ENCODE measurements at regions not wholly inside any gene's neighbourhood (a gene's known extent, or its start where the extent isn't known, plus 50 kb on each side); places are given as distances from the start of the nearest gene placed in this dataset.

DNA sequence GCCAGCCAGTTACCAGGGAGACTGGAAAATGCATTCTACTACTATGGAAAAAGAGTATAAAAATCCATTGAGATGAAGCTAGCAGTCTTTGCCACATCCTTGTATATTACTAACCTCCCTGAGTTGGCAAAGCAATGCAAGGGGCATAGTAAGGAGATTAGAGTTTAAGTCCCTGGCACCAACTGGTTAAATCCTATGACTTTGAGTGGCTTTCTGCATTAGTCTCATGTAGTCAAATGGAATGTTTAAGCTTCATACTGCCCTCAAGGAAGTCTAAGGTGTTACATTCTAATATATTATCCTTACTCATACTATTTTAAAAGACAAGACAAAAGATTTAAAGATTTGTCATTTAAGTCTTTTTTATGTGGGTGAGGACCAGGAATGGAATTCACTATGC, 110.1 kb downstream of the INHBA start:
- H3K27ac ChIP-seq: no peak overlapping the region
- ATAC-seq (replicated peaks in 6 of 8): no peak
- in situ Hi-C loops (cut with MboI; ENCODE audit: low pct_unique_long_range_greater_than_20kb in 2 of 9, low sequenced_read_pairs in 9 of 9, unreplicated experiment in 9 of 9): no loop called here
- H3K4me3 ChIP-seq: no peak overlapping the region
- no peaks in the 10 kb centered on the region for H3K4me1 ChIP-seq (replicated peaks in 1 of 2)

GRCh38 chr7:41592236-41592635, 110.7 kb downstream of the INHBA start:
- in situ Hi-C loops (cut with MboI; ENCODE audit: low pct_unique_long_range_greater_than_20kb in 2 of 9, low sequenced_read_pairs in 9 of 9, unreplicated experiment in 9 of 9): no loop called here
- 56 to 100% (median 81%) methylated on average over 1 of the region's 1 CpG; no CpG with 5 or more reads in 6 of the 10 experiments for WGBS, 10 experiments
- peak in 1 of 8 experiments; percentile 21 for ATAC-seq (replicated peaks in 6 of 8)
- H3K27ac ChIP-seq: no peak overlapping the region
- no peak overlapping the region for H3K4me3 ChIP-seq
- H3K4me1 ChIP-seq (replicated peaks in 1 of 2): no peaks in the 10 kb centered on the region

DNA sequence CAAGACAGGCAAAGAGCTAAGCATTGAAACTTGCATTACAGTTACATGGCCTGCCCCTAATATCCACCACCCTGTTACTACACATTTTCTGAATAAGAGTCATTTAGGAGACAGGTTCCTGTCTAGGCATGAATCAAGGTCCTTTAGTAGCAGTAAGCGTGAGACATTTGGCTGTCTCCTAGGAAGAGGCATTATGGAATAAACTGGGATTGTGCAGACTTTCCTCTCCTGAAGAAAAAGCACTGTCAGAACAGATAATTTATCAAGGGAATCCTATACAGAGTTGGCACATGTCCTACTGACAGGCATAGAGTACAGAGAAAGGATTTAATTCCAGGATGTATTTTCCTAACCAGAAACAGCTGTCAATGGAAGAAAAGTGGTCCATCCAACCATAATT, 111.9 kb downstream of the INHBA start:
- no peak overlapping the region for H3K27ac ChIP-seq
- in situ Hi-C loops (cut with MboI; ENCODE audit: low pct_unique_long_range_greater_than_20kb in 2 of 9, low sequenced_read_pairs in 9 of 9, unreplicated experiment in 9 of 9): no loop called here
- 82 to 100% (median 94%) methylated on average over 1 of the region's 1 CpG; no CpG with 5 or more reads in 6 of the 10 experiments for WGBS, 10 experiments
- no peaks in the 10 kb centered on the region for H3K4me1 ChIP-seq (replicated peaks in 1 of 2)
- H3K4me3 ChIP-seq: no peak overlapping the region
- no peak for ATAC-seq (replicated peaks in 6 of 8)

DNA sequence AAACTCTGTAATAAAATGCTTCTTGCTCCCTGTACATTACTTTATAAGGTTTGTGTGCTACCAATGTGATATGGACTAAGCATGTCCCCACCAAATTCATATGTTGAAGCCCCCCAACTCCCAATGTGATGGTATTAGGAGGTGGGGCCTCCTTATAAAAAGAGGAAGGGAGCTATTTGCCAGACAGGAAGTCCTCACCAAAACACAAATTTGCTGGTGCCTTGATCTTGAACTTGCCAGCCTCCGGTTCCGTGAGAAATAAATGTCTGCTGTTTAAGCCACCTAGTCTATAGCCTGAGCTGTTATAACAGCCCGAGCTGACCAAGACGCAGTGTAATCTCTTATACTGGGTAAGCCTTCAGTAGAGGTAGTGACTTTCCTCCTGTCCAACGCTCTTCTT, 114.5 kb downstream of the INHBA start:
- H3K4me1 ChIP-seq (replicated peaks in 1 of 2): no peaks in the 10 kb centered on the region
- ATAC-seq (replicated peaks in 6 of 8): no peak
- WGBS, 10 experiments: 61 to 100% (median 87%) methylated on average over 3 to 5 of the region's 5 CpGs; no CpG with 5 or more reads in 2 of the 10 experiments
- no peak overlapping the region for H3K27ac ChIP-seq
- in situ Hi-C loops (cut with MboI; ENCODE audit: low pct_unique_long_range_greater_than_20kb in 2 of 9, low sequenced_read_pairs in 9 of 9, unreplicated experiment in 9 of 9): no loop called here
- no peak overlapping the region for H3K4me3 ChIP-seq

DNA sequence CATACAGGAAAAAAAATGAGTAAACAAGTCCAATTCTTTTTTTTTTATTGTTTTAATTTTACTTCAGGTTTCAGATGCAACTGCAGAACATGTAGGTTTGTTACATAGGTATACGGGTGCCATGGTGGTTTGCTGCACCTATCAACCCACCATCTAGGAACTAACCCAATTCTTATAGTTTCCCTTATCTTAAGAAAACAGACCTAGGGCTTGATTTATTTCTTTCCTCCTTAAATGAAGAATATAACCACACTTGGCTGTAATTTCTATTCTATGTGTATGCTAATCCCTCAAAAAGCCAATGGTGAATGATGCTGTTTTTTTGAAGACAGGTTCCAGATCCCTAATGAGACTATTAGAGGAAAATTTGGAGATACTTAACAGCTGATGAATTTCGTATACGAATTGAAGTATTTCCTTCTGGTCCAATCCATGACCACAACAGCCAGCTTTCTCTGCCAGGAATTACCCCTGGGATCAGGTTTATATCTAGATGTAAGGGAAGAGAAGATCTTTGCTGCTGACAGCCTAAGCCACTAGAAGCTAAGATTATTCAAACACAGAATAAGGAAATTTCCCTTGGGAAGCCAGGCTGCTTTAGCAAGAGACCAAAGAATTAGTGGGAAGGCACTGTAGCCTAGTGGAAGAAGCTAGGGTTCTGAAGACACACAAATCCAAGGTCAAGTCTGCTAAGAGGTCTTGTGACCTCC, 115.8 kb downstream of the INHBA start:
- Histone ChIP-seq H3K27ac (no peak overlapping the region), H3K4me1 (replicated peaks in 1 of 2) (no peaks in the 10 kb centered on the region), H3K4me3 (no peak overlapping the region)
- no peak for ATAC-seq (replicated peaks in 6 of 8)
- WGBS, 10 experiments: 54 to 100% (median 86%) methylated on average over 1 to 3 of the region's 3 CpGs; no CpG with 5 or more reads in 2 of the 10 experiments
- in situ Hi-C loops (cut with MboI; ENCODE audit: low pct_unique_long_range_greater_than_20kb in 2 of 9, low sequenced_read_pairs in 9 of 9, unreplicated experiment in 9 of 9): no loop called here

DNA sequence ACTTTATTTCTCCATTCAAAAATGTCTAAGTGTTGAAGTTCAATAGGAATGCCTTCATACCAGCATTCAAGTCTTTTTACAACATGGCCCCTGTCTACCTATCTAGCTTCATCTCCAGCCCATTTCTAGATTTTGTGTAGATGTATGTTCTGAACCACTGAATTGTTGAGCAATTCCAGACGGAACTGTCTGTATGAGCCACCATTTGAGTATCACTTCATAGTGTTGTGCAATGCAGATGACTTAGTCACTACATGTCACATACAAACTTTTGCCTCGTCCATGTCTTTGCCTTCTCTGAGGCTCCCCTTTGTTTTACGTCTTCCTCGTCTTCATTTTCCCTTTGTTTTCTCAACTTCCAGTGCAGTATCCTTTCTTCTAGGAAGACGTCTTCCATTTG, 118.1 kb downstream of the INHBA start:
- peak in 1 of 8 experiments; percentile 40 for ATAC-seq (replicated peaks in 6 of 8)
- Histone ChIP-seq H3K27ac (no peak overlapping the region), H3K4me1 (replicated peaks in 1 of 2) (no peaks in the 10 kb centered on the region), H3K4me3 (no peak overlapping the region)
- WGBS, 10 experiments: 47 to 93% (median 84%) methylated on average over 2 to 5 of the region's 5 CpGs
- in situ Hi-C loops (cut with MboI; ENCODE audit: low pct_unique_long_range_greater_than_20kb in 2 of 9, low sequenced_read_pairs in 9 of 9, unreplicated experiment in 9 of 9): no loop called here

DNA sequence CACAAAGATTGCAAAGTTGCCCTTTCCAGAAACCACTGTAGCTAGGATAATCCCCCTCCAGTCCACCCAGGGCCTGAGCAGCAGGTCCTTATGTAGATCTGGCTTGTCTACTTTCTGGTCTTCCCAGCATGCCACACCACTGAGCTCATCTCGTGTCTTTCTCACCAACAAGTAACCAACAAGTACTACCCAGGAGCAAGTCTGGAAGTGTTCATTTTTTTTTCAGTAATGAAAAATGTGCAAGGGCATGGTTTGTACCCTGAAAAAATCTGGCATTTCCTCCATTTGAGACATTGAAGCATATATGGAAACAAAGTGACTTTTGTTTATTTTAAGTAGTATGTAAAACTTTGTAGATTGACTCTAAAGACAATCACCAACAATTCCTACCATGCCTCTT, 120.8 kb downstream of the INHBA start:
- 50 to 100% (median 61%) methylated on average over 1 of the region's 1 CpG; no CpG with 5 or more reads in 4 of the 10 experiments for WGBS, 10 experiments
- in situ Hi-C loops (cut with MboI; ENCODE audit: low pct_unique_long_range_greater_than_20kb in 2 of 9, low sequenced_read_pairs in 9 of 9, unreplicated experiment in 9 of 9): no loop called here
- H3K4me1 ChIP-seq (replicated peaks in 1 of 2): no peaks in the 10 kb centered on the region
- ATAC-seq (replicated peaks in 6 of 8): no peak
- no peak overlapping the region for H3K27ac ChIP-seq
- no peak overlapping the region for H3K4me3 ChIP-seq

GRCh38 chr7:41581041-41581440, 121.8 kb downstream of the INHBA start:
- H3K4me1 ChIP-seq (replicated peaks in 1 of 2): no peaks in the 10 kb centered on the region
- ATAC-seq (replicated peaks in 6 of 8): no peak
- no peak overlapping the region for H3K4me3 ChIP-seq
- WGBS, 10 experiments: 83 to 100% (median 100%) methylated on average over 1 of the region's 1 CpG; no CpG with 5 or more reads in 4 of the 10 experiments
- H3K27ac ChIP-seq: no peak overlapping the region
- in situ Hi-C loops (cut with MboI; ENCODE audit: low pct_unique_long_range_greater_than_20kb in 2 of 9, low sequenced_read_pairs in 9 of 9, unreplicated experiment in 9 of 9): no loop called here

DNA sequence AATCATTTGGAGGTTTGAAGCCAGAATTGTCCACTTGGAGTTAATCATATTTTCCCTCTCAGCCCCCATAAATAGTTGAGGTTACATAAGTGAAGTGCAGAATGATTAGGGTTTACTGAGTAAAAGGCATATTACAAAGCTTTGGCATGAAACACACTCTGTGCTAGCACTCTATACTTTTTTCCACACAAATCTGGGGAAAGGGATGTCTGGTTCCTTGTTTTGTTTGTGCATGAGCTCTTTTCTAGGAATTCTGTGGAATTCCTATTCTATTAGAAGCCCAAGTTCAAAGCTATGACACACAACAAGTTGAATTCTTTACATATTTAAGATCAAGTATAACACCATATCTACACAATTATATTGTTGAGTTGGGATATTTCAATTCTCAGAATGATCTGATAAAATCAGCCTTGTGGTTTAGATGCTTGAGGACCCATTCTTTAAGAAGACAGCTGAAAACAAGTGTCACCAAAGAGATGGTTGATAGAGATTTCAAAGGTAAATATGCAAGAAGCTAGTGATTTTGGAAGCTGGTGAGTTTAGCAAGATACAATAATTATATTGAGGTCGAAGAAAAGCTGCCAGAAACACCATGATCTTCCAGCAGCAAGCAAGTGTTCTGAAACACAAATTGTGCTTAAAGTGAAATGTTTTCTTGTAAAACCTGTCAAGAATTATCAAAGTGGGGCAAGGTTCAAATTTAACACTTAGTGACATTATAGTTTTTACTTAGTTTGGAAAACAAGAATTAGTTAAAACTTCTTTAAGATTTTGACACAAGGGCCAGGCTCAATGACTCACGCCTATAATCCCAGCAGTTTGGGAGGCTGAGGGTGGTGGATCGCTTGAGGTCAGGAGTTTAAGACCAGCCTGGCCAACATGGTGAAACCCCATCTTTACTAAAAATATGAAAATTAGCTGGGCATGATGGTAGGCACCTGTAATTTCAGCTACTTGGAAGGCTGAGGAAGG, 122.6 kb downstream of the INHBA start:
- in situ Hi-C loops (cut with MboI; ENCODE audit: low pct_unique_long_range_greater_than_20kb in 2 of 9, low sequenced_read_pairs in 9 of 9, unreplicated experiment in 9 of 9): no loop called here
- no peak overlapping the region for H3K4me3 ChIP-seq
- no peak overlapping the region for H3K27ac ChIP-seq
- ATAC-seq (replicated peaks in 6 of 8): no peak
- 0 to 92% (median 65%) methylated on average over 1 to 3 of the region's 3 CpGs for WGBS, 10 experiments
- H3K4me1 ChIP-seq (replicated peaks in 1 of 2): no peaks in the 10 kb centered on the region

- ATAC-seq (replicated peaks in 6 of 8): no peak
- peaks cover 0 to 4% of the 10 kb centered on the region in 2 donors for H3K4me1 ChIP-seq (replicated peaks in 1 of 2)
- 67 to 100% (median 93%) methylated on average over 1 of the region's 1 CpG; no CpG with 5 or more reads in 5 of the 10 experiments for WGBS, 10 experiments
- no peak overlapping the region for H3K27ac ChIP-seq
- in situ Hi-C loops (cut with MboI; ENCODE audit: low pct_unique_long_range_greater_than_20kb in 2 of 9, low sequenced_read_pairs in 9 of 9, unreplicated experiment in 9 of 9): no loop called here
- no peak overlapping the region for H3K4me3 ChIP-seq
Observed at GRCh38 chr7:41578700-41579099, 124.2 kb downstream of the INHBA start.

DNA sequence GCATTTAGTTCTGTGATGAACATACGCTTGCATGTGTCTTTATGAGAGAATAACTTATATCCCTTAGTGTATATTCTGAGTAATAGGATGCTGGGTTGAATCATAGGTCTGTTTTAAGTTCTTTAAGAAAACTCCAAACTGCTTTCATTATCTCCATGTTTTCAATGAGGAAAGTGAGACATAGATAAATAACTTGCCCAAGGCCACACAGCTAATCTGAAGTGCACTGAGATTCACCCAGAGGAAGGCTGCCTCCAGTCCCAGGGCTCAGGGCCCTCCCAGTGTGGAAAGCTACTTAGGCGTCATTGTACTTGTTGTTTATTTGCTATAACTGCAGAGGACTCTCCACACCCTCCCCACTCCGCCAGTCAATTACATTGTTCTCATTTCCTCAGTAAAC, 126.7 kb downstream of the INHBA start:
- Histone ChIP-seq H3K27ac (no peak overlapping the region), H3K4me3 (no peak overlapping the region), H3K4me1 (replicated peaks in 1 of 2) (peaks cover 0 to 9% of the 10 kb centered on the region in 2 donors)
- no peak for ATAC-seq (replicated peaks in 6 of 8)
- WGBS, 10 experiments: 80 to 100% (median 94%) methylated on average over 1 to 3 of the region's 3 CpGs; no CpG with 5 or more reads in 3 of the 10 experiments
- in situ Hi-C loops (cut with MboI; ENCODE audit: low pct_unique_long_range_greater_than_20kb in 2 of 9, low sequenced_read_pairs in 9 of 9, unreplicated experiment in 9 of 9): no loop called here

DNA sequence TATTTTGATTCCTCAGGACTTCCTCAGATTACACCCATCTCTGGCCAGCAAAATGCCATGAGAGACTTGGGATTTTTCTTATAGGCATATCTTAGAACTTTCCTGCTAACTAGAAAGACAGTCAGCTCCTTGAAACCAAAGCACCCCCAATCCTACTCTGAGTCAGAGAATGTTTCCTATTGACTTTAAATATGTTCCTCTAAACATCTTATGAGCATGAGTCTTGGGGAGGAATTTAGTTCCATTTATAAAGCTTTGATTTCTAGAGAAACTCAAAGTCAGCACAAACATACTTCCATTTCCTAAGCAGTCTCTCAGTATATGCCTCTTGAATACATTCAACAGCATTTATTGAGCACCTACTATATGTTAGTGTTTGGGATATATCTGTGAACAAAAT, 128.5 kb downstream of the INHBA start:
- in situ Hi-C loops (cut with MboI; ENCODE audit: low pct_unique_long_range_greater_than_20kb in 2 of 9, low sequenced_read_pairs in 9 of 9, unreplicated experiment in 9 of 9): no loop called here
- no peak for ATAC-seq (replicated peaks in 6 of 8)
- Histone ChIP-seq H3K4me3 (no peak overlapping the region), H3K27ac (no peak overlapping the region), H3K4me1 (replicated peaks in 1 of 2) (peaks cover 2 to 15% of the 10 kb centered on the region in 2 donors)

- ATAC-seq (replicated peaks in 6 of 8): peak in 5 of 8 experiments; percentile 41 to 87 (median 73)
- Histone ChIP-seq H3K27ac (no peak overlapping the region), H3K4me1 (replicated peaks in 1 of 2) (peaks cover 2 to 15% of the 10 kb centered on the region in 2 donors), H3K4me3 (no peak overlapping the region)
- in situ Hi-C loops (cut with MboI; ENCODE audit: low pct_unique_long_range_greater_than_20kb in 2 of 9, low sequenced_read_pairs in 9 of 9, unreplicated experiment in 9 of 9): no loop called here
- 43 to 100% (median 93%) methylated on average over 1 of the region's 1 CpG; no CpG with 5 or more reads in 4 of the 10 experiments for WGBS, 10 experiments
Observed at GRCh38 chr7:41573862-41574261, 129.0 kb downstream of the INHBA start.
